Breast epithelium (tissue), 3 donors: ENCODE measurements at regions not wholly inside any gene's neighbourhood (a gene's known extent, or its start where the extent isn't known, plus 50 kb on each side); places are given as distances from the start of the nearest gene placed in this dataset.

Experiments used
- CTCF ChIP-seq, 3 donors: fragments of 450-650 bp; IDR thresholded peaks; one replicate each; pipeline ENCODE4 v1.5.1; 2016 to 2017; ENCODE audit warnings: antibody characterized with exemption in 3 of 3, mild to moderate bottlenecking in 3 of 3, moderate library complexity in 3 of 3
- POLR2AphosphoS5 ChIP-seq, 3 donors: sonication (generic); formaldehyde crosslinking; IDR thresholded peaks; one replicate each; pipeline ENCODE4 v1.6.1; 2017; ENCODE audit warnings: antibody characterized with exemption in 3 of 3

GRCh38 chr15:101566748-101567488 is 77.4 kb upstream of the PCSK6 start:
- TF ChIP-seq CTCF (IDR thresholded peaks at IDR 0.05) (no peak), POLR2AphosphoS5 (IDR thresholded peaks at IDR 0.05) (no peak)
